Adrenal gland (tissue), 9 donors: ENCODE measurements at regions not wholly inside any gene's neighbourhood (a gene's known extent, or its start where the extent isn't known, plus 50 kb on each side); places are given as distances from the start of the nearest gene placed in this dataset.
"Not testable (repeated sequence)": the region's sequence is repeated elsewhere in the genome, so short reads cannot be mapped to it uniquely, and the experiment has no call there.

Experiments used
- DNase-seq, 7 donors: peaks; one replicate each; pipeline ENCODE4 v3.0.0-alpha.2; 2019 to 2020
- H3K27ac ChIP-seq, 5 donors: fragments of 200-600 bp; sonication (generic) in 4 of 5; 1 replicate in 3 of 5; 2 replicates in 2 of 5; pipeline versions ENCODE4 v1.5.1 to v1.8.0; 2016 to 2020; ENCODE audit warnings: mild to moderate bottlenecking in 1 of 5
- H3K27me3 ChIP-seq: fragments of 200-600 bp; 2 replicates; pipeline ENCODE4 v1.8.0; 2021
- H3K36me3 ChIP-seq, 2 donors: fragments of 200-600 bp; replicated peaks in 1 of 2; 1 replicate in 1 of 2; 2 replicates in 1 of 2; pipeline versions ENCODE4 v1.5.1 to v1.8.0; 2018 to 2022
- H3K4me1 ChIP-seq, 2 donors: fragments of 200-600 bp; replicated peaks in 1 of 2; 1 replicate in 1 of 2; 2 replicates in 1 of 2; pipeline versions ENCODE4 v1.5.1 to v1.8.0; 2018 to 2021
- H3K4me3 ChIP-seq, 4 donors: fragments of 200-600 bp; sonication (generic) in 3 of 4; one replicate each; pipeline ENCODE4 v1.5.1; 2016 to 2018
- H3K9me3 ChIP-seq, 3 donors: fragments of 200-600 bp; sonication (generic) in 1 of 3; replicated peaks in 1 of 3; 1 replicate in 2 of 3; 2 replicates in 1 of 3; pipeline versions ENCODE4 v1.5.1 to v1.8.0; 2016 to 2021
- CTCF ChIP-seq, 6 experiments: fragments of 450-650 bp in 4 of 6; fragments of 200-600 bp in 2 of 6; sonication (generic) in 1 of 6; IDR thresholded peaks; 1 replicate in 5 of 6; 2 replicates in 1 of 6; pipeline versions ENCODE4 v1.5.1 to v1.8.0; 2016 to 2021; ENCODE audit warnings: antibody characterized with exemption in 6 of 6, mild to moderate bottlenecking in 2 of 6, moderate library complexity in 1 of 6
- POLR2A ChIP-seq, 2 donors: fragments of 450-650 bp; IDR thresholded peaks; one replicate each; pipeline ENCODE4 v1.6.1; 2017; ENCODE audit warnings: antibody characterized with exemption in 2 of 2, mild to moderate bottlenecking in 2 of 2, moderate library complexity in 1 of 2
- WGBS, 4 donors: extraction: QIAGEN DNeasy Blood & Tissue Kit in 2 of 4; methylation state at CpG; one replicate each; pipeline versions ENCODE4 v1.1.5 to v1.1.7; 2013 to 2017; 5-methylcytosine and 5-hydroxymethylcytosine counted together
- intact Hi-C, 2 donors: fragments of 100-400 bp; cut with DNase I; formaldehyde crosslinking; loops; one replicate each; pipeline versions ENCODE4 v1.14.1 to v1.15.0; 2022 to 2023
- donor health status: healthy with polysubstance abuse.
- donor health status: Bipolar disorder and iron deficiency.
- donor health status: DM: yes; HTN: yes; CAD: no.
- donor health status: DM: no; HTN: no; CAD: no.
- donor health status: DM: no; HTN: no; CAD: no.

- DNase-seq, result no peak
- Histone ChIP-seq H3K4me1 (no peaks in the 10 kb centered on the region), H3K9me3 (no peaks in the 10 kb centered on the region), H3K4me3 (no peak overlapping the region), H3K27ac (no peak overlapping the region), H3K36me3 (no peaks in the 10 kb centered on the region), H3K27me3 (no peaks in the 10 kb centered on the region)
- intact Hi-C loops, result no loop called here
- WGBS, 4 donors, result 77 to 93% (median 85%) methylated on average over 1 of the region's 1 CpG
- TF ChIP-seq POLR2A (IDR thresholded peaks at IDR 0.05), result no peak
- TF ChIP-seq CTCF (IDR thresholded peaks at IDR 0.05), result no peak
Measured at GRCh38 chr4:147246096-147246495, 234.8 kb upstream of the EDNRA start.

- H3K4me1 ChIP-seq, DNase-seq, H3K9me3 ChIP-seq, H3K4me3 ChIP-seq, intact Hi-C loops, H3K27ac ChIP-seq, H3K27me3 ChIP-seq, H3K36me3 ChIP-seq: not testable (repeated sequence)
- 77 to 89% (median 84%) methylated on average over 2 of the region's 2 CpGs for WGBS, 4 donors
Measured at GRCh38 chr4:147246528-147246927, 234.4 kb upstream of the EDNRA start.

GRCh38 chr4:147247579-147247978 lies 233.3 kb upstream of the EDNRA start:
- no peak for TF ChIP-seq POLR2A (IDR thresholded peaks at IDR 0.05)
- intact Hi-C loops, result no loop called here
- no peak overlapping the region for H3K4me3 ChIP-seq
- no peaks in the 10 kb centered on the region for H3K9me3 ChIP-seq
- H3K27me3 ChIP-seq, result no peaks in the 10 kb centered on the region
- DNase-seq, result no peak
- H3K27ac ChIP-seq, result no peak overlapping the region
- WGBS, 4 donors, result 45 to 69% (median 53%) methylated on average over 2 of the region's 2 CpGs
- no peaks in the 10 kb centered on the region for H3K4me1 ChIP-seq
- no peaks in the 10 kb centered on the region for H3K36me3 ChIP-seq

GRCh38 chr4:147250062-147250461 lies 230.8 kb upstream of the EDNRA start:
- Histone ChIP-seq H3K27me3 (no peaks in the 10 kb centered on the region), H3K4me3 (no peak overlapping the region), H3K4me1 (no peaks in the 10 kb centered on the region), H3K9me3 (no peaks in the 10 kb centered on the region), H3K36me3 (no peaks in the 10 kb centered on the region), H3K27ac (no peak overlapping the region)
- TF ChIP-seq POLR2A (IDR thresholded peaks at IDR 0.05) (no peak), CTCF (IDR thresholded peaks at IDR 0.05) (no peak)
- DNase-seq, result no peak
- intact Hi-C loops, result no loop called here

GRCh38 chr4:147255268-147255667 lies 225.6 kb upstream of the EDNRA start:
- H3K4me3 ChIP-seq, H3K27me3 ChIP-seq, H3K27ac ChIP-seq, H3K9me3 ChIP-seq, DNase-seq, H3K36me3 ChIP-seq, H3K4me1 ChIP-seq, intact Hi-C loops: not testable (repeated sequence)
- WGBS, 4 donors, result 71 to 86% (median 78%) methylated on average over 9 to 11 of the region's 11 CpGs

GRCh38 chr4:147259271-147259670 lies 221.6 kb upstream of the EDNRA start:
- intact Hi-C loops, DNase-seq: not testable (repeated sequence)
- WGBS, 4 donors, result 38 to 71% (median 57%) methylated on average over 1 of the region's 1 CpG

More at GRCh38 chr4:147259271-147259670, 221.6 kb upstream of the EDNRA start:
- H3K36me3 ChIP-seq, H3K4me3 ChIP-seq, H3K27me3 ChIP-seq, H3K27ac ChIP-seq, H3K4me1 ChIP-seq, H3K9me3 ChIP-seq: not testable (repeated sequence)
